ENCODE measurements at regions not wholly inside any gene's neighbourhood (a gene's known extent, or its start where the extent isn't known, plus 50 kb on each side); places are given as distances from the start of the nearest gene placed in this dataset.

DNA sequence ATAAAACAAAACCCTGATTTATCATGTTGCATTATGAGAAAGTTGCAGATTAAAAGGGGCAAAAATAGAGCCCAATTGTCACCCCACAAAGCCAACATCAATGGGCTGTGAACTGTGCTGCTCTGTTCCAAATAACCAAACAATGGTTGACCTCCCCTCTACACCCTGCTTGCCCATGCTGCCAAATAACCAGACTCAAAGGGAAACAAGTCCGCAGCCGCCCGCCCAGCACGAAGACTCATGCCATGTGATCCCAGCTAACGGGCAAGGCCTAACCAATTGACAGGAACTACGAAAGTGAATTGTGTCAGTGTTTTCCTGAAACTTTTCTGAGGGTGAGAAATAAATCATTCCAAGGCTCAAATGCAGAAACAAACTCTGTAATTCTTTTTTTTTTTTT, 97.9 kb upstream of the RIOK3 start (continued):
- TF ChIP-seq, protein P1, sequence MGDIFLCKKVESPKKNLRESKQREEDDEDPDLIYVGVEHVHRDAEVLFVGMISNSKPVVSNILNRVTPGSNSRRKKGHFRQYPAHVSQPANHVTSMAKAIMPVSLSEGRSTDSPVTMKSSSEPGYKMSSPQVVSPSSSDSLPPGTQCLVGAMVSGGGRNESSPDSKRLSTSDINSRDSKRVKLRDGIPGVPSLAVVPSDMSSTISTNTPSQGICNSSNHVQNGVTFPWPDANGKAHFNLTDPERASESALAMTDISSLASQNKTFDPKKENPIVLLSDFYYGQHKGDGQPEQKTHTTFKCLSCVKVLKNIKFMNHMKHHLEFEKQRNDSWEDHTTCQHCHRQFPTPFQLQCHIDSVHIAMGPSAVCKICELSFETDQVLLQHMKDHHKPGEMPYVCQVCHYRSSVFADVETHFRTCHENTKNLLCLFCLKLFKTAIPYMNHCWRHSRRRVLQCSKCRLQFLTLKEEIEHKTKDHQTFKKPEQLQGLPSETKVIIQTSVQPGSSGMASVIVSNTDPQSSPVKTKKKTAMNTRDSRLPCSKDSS (IDR thresholded peaks at IDR 0.05; ENCODE audit: low read depth, partially characterized antibody) = no peak
- TF ChIP-seq KDM1A (IDR thresholded peaks at IDR 0.05) (no peak), ZNF124 (CRISPR knock-in tag; IDR thresholded peaks at IDR 0.05) (no peak), ARNT (IDR thresholded peaks at IDR 0.05) (no peak), ZNF224 (CRISPR knock-in tag; IDR thresholded peaks at IDR 0.05) (no peak)

DNA sequence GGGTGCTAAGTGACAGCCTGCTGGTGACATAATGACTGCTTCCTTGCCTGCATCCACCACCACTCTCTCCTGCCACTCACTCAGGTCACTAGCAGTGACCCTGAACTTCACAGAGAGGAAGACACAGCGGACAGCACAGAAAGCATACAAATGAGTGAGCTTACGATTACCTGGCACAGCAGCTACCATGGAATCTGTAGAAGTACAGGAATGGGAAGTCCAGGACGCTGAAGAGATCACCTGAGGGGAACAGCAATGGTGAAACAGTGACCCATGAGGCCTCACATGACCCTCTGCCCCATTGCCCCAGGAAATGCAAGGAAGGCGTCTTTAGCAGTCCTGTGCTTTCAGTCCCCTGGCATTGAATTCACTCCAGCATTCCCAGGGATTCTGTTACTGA, 96.7 kb upstream of the RIOK3 start:
- intact Hi-C loops (cut with micrococcal nuclease) (no loop called here), in situ Hi-C loops (cut with MboI) (no loop called here)
- FAIRE-seq (no peak), DNase-seq (ENCODE audit: extremely low read depth in 1 of 4, low spot score in 3 of 4) (no peak), ATAC-seq (no peak)
- Histone ChIP-seq H3K27me3 (ENCODE audit: control insufficient read depth in 2 of 2, insufficient read depth in 2 of 2, low read length in 2 of 2) (no peaks in the 10 kb centered on the region), H4K20me1 (replicated peaks; ENCODE audit: control insufficient read depth, insufficient read depth, low read length) (no peaks in the 10 kb centered on the region), H3K4me3 (no peak overlapping the region), H2AFZ (ENCODE audit: low read depth, low read length) (no peak overlapping the region), H3K27ac (ENCODE audit: extremely low read depth, low read depth, low read length) (no peak overlapping the region), H3K36me3 (ENCODE audit: control insufficient read depth, insufficient read depth, low read length) (peaks cover 11% of the 10 kb centered on the region; the same call in 1 of the 3 replicates), H3K4me2 (ENCODE audit: insufficient read depth, low read length) (no peak overlapping the region), H3K9me1 (ENCODE audit: control insufficient read depth, insufficient read depth, low read length) (no peaks in the 10 kb centered on the region), H3K9ac (ENCODE audit: insufficient read depth in 1 of 2, low read depth in 2 of 2, low read length in 2 of 2) (no peak overlapping the region), H3K9me3 (replicated peaks; ENCODE audit: control insufficient read depth, insufficient read depth, low read depth, low read length) (no peaks in the 10 kb centered on the region), H3K4me1 (replicated peaks in 1 of 2; ENCODE audit: control insufficient read depth in 2 of 2, insufficient read depth in 2 of 2, low read length in 2 of 2) (peaks cover 0 to 7% of the 10 kb centered on the region in 2 experiments; a peak in 2 of 5 replicates), H3K79me2 (ENCODE audit: control insufficient read depth, insufficient read depth, low read length) (no peaks in the 10 kb centered on the region)
- no TSS peak for BruUV-seq (replicated peaks)
- POLR2A ChIA-PET = no interaction called here
- 72% methylated on average over 4 of the region's 4 CpGs for WGBS (ENCODE audit: insufficient coverage, low coverage, missing lambda C conversion rate)
- TF ChIP-seq MTA3 (IDR thresholded peaks at IDR 0.05; ENCODE audit: borderline replicate concordance) (no peak), HOXB6 (CRISPR knock-in tag; IDR thresholded peaks at IDR 0.05; ENCODE audit: borderline replicate concordance) (no peak)
- CTCF ChIA-PET (ENCODE audit: low intra/inter-chr PET ratio) = no interaction called here

Data from K562 (cell line).